H9 (cell line): ENCODE measurements at regions not wholly inside any gene's neighbourhood (a gene's known extent, or its start where the extent isn't known, plus 50 kb on each side); places are given as distances from the start of the nearest gene placed in this dataset.

Experiments used
- DNase-seq: peaks from one replicate; pipeline ENCODE4 v3.0.0-alpha.2; 2017
- H2AFZ ChIP-seq: one replicate; pipeline ENCODE4 v1.6.1; 2013; ENCODE audit warnings: mild to moderate bottlenecking, low read length, control low read depth, moderate library complexity
- H2AK5ac ChIP-seq: 2 replicates; pipeline ENCODE4 v1.6.1; 2013; ENCODE audit warnings: low read length, control low read depth, mixed read lengths; ENCODE audit not compliant: insufficient read length
- H2BK120ac ChIP-seq: one replicate; pipeline ENCODE4 v1.6.1; 2013; ENCODE audit warnings: low read depth, mild to moderate bottlenecking, low read length, control low read depth, inconsistent platforms; ENCODE audit not compliant: poor library complexity, severe bottlenecking
- H2BK12ac ChIP-seq: 2 replicates; pipeline ENCODE4 v1.6.1; 2013; ENCODE audit warnings: low read length, control low read depth, mixed read lengths, low read depth; ENCODE audit not compliant: insufficient read length
- H2BK15ac ChIP-seq: 2 replicates; pipeline ENCODE4 v1.6.1; 2013; ENCODE audit warnings: low read depth, low read length, control low read depth
- H2BK20ac ChIP-seq: one replicate; pipeline ENCODE4 v1.6.1; 2013; ENCODE audit warnings: low read depth, mild to moderate bottlenecking, low read length, control low read depth, inconsistent platforms; ENCODE audit not compliant: poor library complexity, severe bottlenecking
- H2BK5ac ChIP-seq: 2 replicates; pipeline ENCODE4 v1.6.1; 2013; ENCODE audit warnings: low read length, control low read depth, mixed read lengths; ENCODE audit not compliant: insufficient read length
- H3K14ac ChIP-seq: 2 replicates; pipeline ENCODE4 v1.6.1; 2013; ENCODE audit warnings: low read length, control low read depth; ENCODE audit not compliant: insufficient read depth
- H3K18ac ChIP-seq: 2 replicates; pipeline ENCODE4 v1.6.1; 2013; ENCODE audit warnings: low read depth, mild to moderate bottlenecking, mixed read lengths, low read length, control low read depth; ENCODE audit not compliant: insufficient read length
- H3K23ac ChIP-seq: 2 replicates; pipeline ENCODE4 v1.6.1; 2013; ENCODE audit warnings: low read length, control low read depth, mixed read lengths, low read depth; ENCODE audit not compliant: insufficient read length
- H3K23me2 ChIP-seq: 2 replicates; pipeline ENCODE4 v1.6.1; 2013; ENCODE audit warnings: low read depth, mild to moderate bottlenecking, mixed read lengths, low read length, control low read depth; ENCODE audit not compliant: insufficient read length, poor library complexity, severe bottlenecking
- H3K27ac ChIP-seq: 2 replicates; pipeline ENCODE4 v1.5.1; 2013; ENCODE audit warnings: low read length, control low read depth, mixed read lengths, low read depth; ENCODE audit not compliant: insufficient read length
- H3K27me3 ChIP-seq: 2 replicates; pipeline ENCODE4 v1.6.1; 2013; ENCODE audit warnings: low read length, control low read depth, inconsistent platforms; ENCODE audit not compliant: insufficient read depth
- H3K4ac ChIP-seq: 2 replicates; pipeline ENCODE4 v1.6.1; 2013; ENCODE audit warnings: low read depth, mild to moderate bottlenecking, control low read depth, inconsistent platforms, low read length, moderate library complexity
- H3K4me1 ChIP-seq: 2 replicates; pipeline ENCODE4 v1.6.1; 2013; ENCODE audit warnings: low read length, control low read depth, inconsistent platforms; ENCODE audit not compliant: insufficient read depth
- H3K4me2 ChIP-seq: 2 replicates; pipeline ENCODE4 v1.6.1; 2013; ENCODE audit warnings: low read length, control low read depth, mixed read lengths; ENCODE audit not compliant: insufficient read length, insufficient read depth
- H3K56ac ChIP-seq: 2 replicates; pipeline ENCODE4 v1.6.1; 2013; ENCODE audit warnings: low read depth, mild to moderate bottlenecking, mixed read lengths, low read length, control low read depth; ENCODE audit not compliant: insufficient read length
- H3K79me1 ChIP-seq: 2 replicates; pipeline ENCODE4 v1.6.1; 2013; ENCODE audit warnings: low read depth, mild to moderate bottlenecking, moderate library complexity, low read length, control low read depth, inconsistent platforms; ENCODE audit not compliant: insufficient read depth, poor library complexity, severe bottlenecking
- H3K79me2 ChIP-seq: 2 replicates; pipeline ENCODE4 v1.6.1; 2013; ENCODE audit warnings: low read length, control low read depth, inconsistent platforms; ENCODE audit not compliant: insufficient read depth
- H3K9ac ChIP-seq: 2 replicates; pipeline ENCODE4 v1.6.1; 2013; ENCODE audit warnings: low read length, control low read depth, mixed read lengths; ENCODE audit not compliant: insufficient read length; ENCODE audit errors: extremely low read depth
- H3K9me3 ChIP-seq: one replicate; pipeline ENCODE4 v1.6.1; 2013; ENCODE audit warnings: low read depth, low read length, inconsistent platforms; ENCODE audit not compliant: control insufficient read depth
- H3T11ph ChIP-seq: one replicate; pipeline ENCODE4 v1.6.1; 2013; ENCODE audit warnings: mild to moderate bottlenecking, low read length, control low read depth, inconsistent platforms
- H4K20me1 ChIP-seq: one replicate; pipeline ENCODE4 v1.6.1; 2013; ENCODE audit not compliant: control insufficient read depth, insufficient read length, insufficient read depth
- H4K5ac ChIP-seq: 2 replicates; pipeline ENCODE4 v1.6.1; 2013; ENCODE audit warnings: low read depth, mild to moderate bottlenecking, mixed read lengths, low read length, control low read depth; ENCODE audit not compliant: insufficient read length
- H4K8ac ChIP-seq: replicated peaks from 2 replicates; pipeline ENCODE4 v1.6.1; 2013; ENCODE audit warnings: low read length, control low read depth, mixed read lengths, low read depth; ENCODE audit not compliant: insufficient read length
- H4K91ac ChIP-seq: 2 replicates; pipeline ENCODE4 v1.6.1; 2013; ENCODE audit warnings: low read depth, mild to moderate bottlenecking, moderate library complexity, mixed read lengths, low read length, control low read depth; ENCODE audit not compliant: insufficient read length
- H3K27ac Mint-ChIP-seq, 3 experiments: 2 replicates in 2 of 3; 3 replicates in 1 of 3; pipeline ENCODE4 v1.8.0; 2020 to 2021; ENCODE audit warnings: mixed read lengths in 3 of 3, mild to moderate bottlenecking in 1 of 3, moderate library complexity in 1 of 3
- H3K27me3 Mint-ChIP-seq: 2 replicates; pipeline ENCODE4 v1.8.0; 2021; ENCODE audit warnings: low read depth, mild to moderate bottlenecking, moderate library complexity, mixed read lengths
- H3K36me3 Mint-ChIP-seq, 3 experiments: 2 replicates in 2 of 3; 3 replicates in 1 of 3; pipeline ENCODE4 v1.8.0; 2020 to 2021; ENCODE audit warnings: low read depth in 3 of 3, mixed read lengths in 3 of 3; ENCODE audit not compliant: insufficient read depth in 1 of 3
- H3K4me1 Mint-ChIP-seq, 2 experiments: 2 replicates each; pipeline ENCODE4 v1.8.0; 2020; ENCODE audit warnings: mixed read lengths in 2 of 2
- H3K4me3 Mint-ChIP-seq, 2 experiments: 2 replicates in 1 of 2; 3 replicates in 1 of 2; pipeline ENCODE4 v1.8.0; 2020 to 2021; ENCODE audit warnings: mild to moderate bottlenecking in 2 of 2, mixed read lengths in 2 of 2, moderate library complexity in 1 of 2
- H3K9me3 Mint-ChIP-seq, 2 experiments: 2 replicates in 1 of 2; 3 replicates in 1 of 2; pipeline ENCODE4 v1.8.0; 2020; ENCODE audit warnings: mild to moderate bottlenecking in 2 of 2, mixed read lengths in 2 of 2, moderate library complexity in 1 of 2
- CTCF ChIP-seq: fragments of 200-600 bp; sonication (generic); conservative IDR thresholded peaks from 3 replicates; pipeline ENCODE4 v1.8.0; 2021; ENCODE audit warnings: antibody characterized with exemption, mild to moderate bottlenecking
- WGBS: extraction: QIAGEN DNeasy Blood & Tissue Kit; methylation state at CpG from one replicate; pipeline ENCODE4 v1.1.7; 2013; ENCODE audit warnings: missing lambda C conversion rate, low lambda C conversion rate, mixed read lengths; ENCODE audit not compliant: insufficient read length; ENCODE audit errors: extremely low coverage; 5-methylcytosine and 5-hydroxymethylcytosine counted together

- no peak for DNase-seq
These were observed 376.4 kb upstream of the NFE2L3 start for GRCh38 chr7:25775570-25775969.

More at GRCh38 chr7:25775570-25775969, 376.4 kb upstream of the NFE2L3 start:
- no peak overlapping the region for H2AFZ ChIP-seq
- H3K36me3 Mint-ChIP-seq = no peaks in the 10 kb centered on the region; a peak in 1 of 7 replicates
- no peak overlapping the region for H3K27ac Mint-ChIP-seq
- H3K23ac ChIP-seq = no peak overlapping the region
- WGBS = no CpG with 5 or more reads among the region's 4 CpGs
- H4K20me1 ChIP-seq = no peaks in the 10 kb centered on the region
- no peak overlapping the region for H3K4me3 Mint-ChIP-seq
- H3K18ac ChIP-seq = no peak overlapping the region
- no peak overlapping the region for H2BK15ac ChIP-seq
- TF ChIP-seq CTCF = no peak
- no peaks in the 10 kb centered on the region for H3K23me2 ChIP-seq
- H3K4me2 ChIP-seq = no peak overlapping the region
- H4K8ac ChIP-seq = no peak overlapping the region
- no peak overlapping the region for H2BK120ac ChIP-seq
- H4K91ac ChIP-seq = no peak overlapping the region
- H3K4ac ChIP-seq = no peak overlapping the region
- no peak overlapping the region for H4K5ac ChIP-seq
- no peaks in the 10 kb centered on the region for H3K4me1 ChIP-seq
- H3T11ph ChIP-seq = no peak overlapping the region
- H3K9me3 Mint-ChIP-seq = peaks cover 0 to 3% of the 10 kb centered on the region in 2 experiments; a peak in 1 of 5 replicates
- no peak overlapping the region for H2BK5ac ChIP-seq
- no peaks in the 10 kb centered on the region for H3K79me2 ChIP-seq
- H2BK20ac ChIP-seq = no peak overlapping the region
- H3K9ac ChIP-seq = no peak overlapping the region
- no peak overlapping the region for H2BK12ac ChIP-seq
- no peaks in the 10 kb centered on the region for H3K79me1 ChIP-seq
- H3K4me1 Mint-ChIP-seq = peaks cover 0 to 5% of the 10 kb centered on the region in 2 experiments; a peak in 1 of 4 replicates
- no peaks in the 10 kb centered on the region for H3K27me3 ChIP-seq
- no peak overlapping the region for H2AK5ac ChIP-seq
- no peak overlapping the region for H3K27ac ChIP-seq
- no peak overlapping the region for H3K14ac ChIP-seq
- no peak overlapping the region for H3K56ac ChIP-seq
- H3K9me3 ChIP-seq = no peaks in the 10 kb centered on the region
- no peaks in the 10 kb centered on the region for H3K27me3 Mint-ChIP-seq
